ENCODE measurements at regions not wholly inside any gene's neighbourhood (a gene's known extent, or its start where the extent isn't known, plus 50 kb on each side); places are given as distances from the start of the nearest gene placed in this dataset.

GRCh38 chr18:60888071-60888624 lies 445.1 kb upstream of the CDH20 start:
- H3K27me3 ChIP-seq (ENCODE audit: control insufficient read depth, insufficient read depth, low read length), result no peaks in the 10 kb centered on the region
- H3K4me1 ChIP-seq (ENCODE audit: control insufficient read depth, insufficient read depth, low read length), result no peaks in the 10 kb centered on the region
- DNase-seq (ENCODE audit: low read depth, low spot score), result no peak
- ChIA-PET POLR2A (no interaction called here), CTCF (no interaction called here)
- H3K36me3 ChIP-seq (ENCODE audit: control insufficient read depth, insufficient read depth, low read length), result no peaks in the 10 kb centered on the region
- in situ Hi-C loops (cut with HindIII; ENCODE audit: low pct_unique_long_range_greater_than_20kb, low sequenced_read_pairs) (no loop called here), intact Hi-C loops (cut with micrococcal nuclease; ENCODE audit: unreplicated experiment) (no loop called here)
- BruUV-seq (replicated peaks), result no TSS peak
- ATAC-seq, result no peak
- TF ChIP-seq TCF7L2 (IDR thresholded peaks at IDR 0.05; ENCODE audit: low read depth, low read length) (no peak), POLR2AphosphoS5 (IDR thresholded peaks at IDR 0.05; ENCODE audit: low read depth, low read length) (no peak), CTCF (IDR thresholded peaks at IDR 0.05) (no peak), SIN3A (IDR thresholded peaks at IDR 0.05; ENCODE audit: borderline replicate concordance, insufficient read depth, low read depth, low read length) (no peak)
- TF ChIP-seq, protein P1, sequence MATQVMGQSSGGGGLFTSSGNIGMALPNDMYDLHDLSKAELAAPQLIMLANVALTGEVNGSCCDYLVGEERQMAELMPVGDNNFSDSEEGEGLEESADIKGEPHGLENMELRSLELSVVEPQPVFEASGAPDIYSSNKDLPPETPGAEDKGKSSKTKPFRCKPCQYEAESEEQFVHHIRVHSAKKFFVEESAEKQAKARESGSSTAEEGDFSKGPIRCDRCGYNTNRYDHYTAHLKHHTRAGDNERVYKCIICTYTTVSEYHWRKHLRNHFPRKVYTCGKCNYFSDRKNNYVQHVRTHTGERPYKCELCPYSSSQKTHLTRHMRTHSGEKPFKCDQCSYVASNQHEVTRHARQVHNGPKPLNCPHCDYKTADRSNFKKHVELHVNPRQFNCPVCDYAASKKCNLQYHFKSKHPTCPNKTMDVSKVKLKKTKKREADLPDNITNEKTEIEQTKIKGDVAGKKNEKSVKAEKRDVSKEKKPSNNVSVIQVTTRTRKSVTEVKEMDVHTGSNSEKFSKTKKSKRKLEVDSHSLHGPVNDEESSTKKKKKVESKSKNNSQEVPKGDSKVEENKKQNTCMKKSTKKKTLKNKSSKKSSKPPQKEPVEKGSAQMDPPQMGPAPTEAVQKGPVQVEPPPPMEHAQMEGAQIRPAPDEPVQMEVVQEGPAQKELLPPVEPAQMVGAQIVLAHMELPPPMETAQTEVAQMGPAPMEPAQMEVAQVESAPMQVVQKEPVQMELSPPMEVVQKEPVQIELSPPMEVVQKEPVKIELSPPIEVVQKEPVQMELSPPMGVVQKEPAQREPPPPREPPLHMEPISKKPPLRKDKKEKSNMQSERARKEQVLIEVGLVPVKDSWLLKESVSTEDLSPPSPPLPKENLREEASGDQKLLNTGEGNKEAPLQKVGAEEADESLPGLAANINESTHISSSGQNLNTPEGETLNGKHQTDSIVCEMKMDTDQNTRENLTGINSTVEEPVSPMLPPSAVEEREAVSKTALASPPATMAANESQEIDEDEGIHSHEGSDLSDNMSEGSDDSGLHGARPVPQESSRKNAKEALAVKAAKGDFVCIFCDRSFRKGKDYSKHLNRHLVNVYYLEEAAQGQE (IDR thresholded peaks at IDR 0.05; ENCODE audit: insufficient read depth in 1 of 2, low read depth in 2 of 2, low read length in 1 of 2), result no peak
- no peak overlapping the region for H3K4me3 ChIP-seq (ENCODE audit: low read depth in 2 of 2, low read length in 2 of 2)
- H3K27ac ChIP-seq (ENCODE audit: low read length), result no peak overlapping the region
- H3K9me3 ChIP-seq (ENCODE audit: control insufficient read depth, insufficient read depth, low read depth, low read length), result no peaks in the 10 kb centered on the region

DNA sequence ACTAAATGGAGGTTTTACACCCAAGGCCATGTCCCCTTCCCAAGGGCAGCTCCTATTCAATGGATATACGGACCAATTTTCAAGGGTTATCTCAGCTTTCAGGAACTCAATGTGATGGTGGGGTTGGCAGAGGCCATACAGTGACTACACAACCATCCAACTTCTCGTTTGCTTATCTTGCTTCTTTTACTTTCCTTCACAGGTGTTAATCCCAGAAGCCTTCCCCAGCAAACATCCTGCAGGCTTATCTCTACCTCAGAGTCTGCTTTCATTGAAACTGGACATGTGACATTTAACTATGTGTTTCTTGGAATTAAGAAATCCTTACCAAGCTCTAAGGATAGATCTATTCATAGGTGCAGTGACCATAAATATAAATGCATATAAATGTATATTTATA lies 443.8 kb upstream of the CDH20 start:
- in situ Hi-C loops (cut with HindIII; ENCODE audit: low pct_unique_long_range_greater_than_20kb, low sequenced_read_pairs), result no loop called here
- CTCF ChIA-PET, result no interaction called here

More for the DNA sequence above, 443.8 kb upstream of the CDH20 start:
- POLR2A ChIA-PET, result no interaction called here
- no TSS peak for BruUV-seq (replicated peaks)
- no peak for TF ChIP-seq TCF7L2 (IDR thresholded peaks at IDR 0.05; ENCODE audit: low read depth, low read length)
- TF ChIP-seq SIN3A (IDR thresholded peaks at IDR 0.05; ENCODE audit: borderline replicate concordance, insufficient read depth, low read depth, low read length), result no peak
- no peak for TF ChIP-seq POLR2AphosphoS5 (IDR thresholded peaks at IDR 0.05; ENCODE audit: low read depth, low read length)
- TF ChIP-seq, protein P1 (IDR thresholded peaks at IDR 0.05; ENCODE audit: insufficient read depth in 1 of 2, low read depth in 2 of 2, low read length in 1 of 2), result no peak
- TF ChIP-seq CTCF (IDR thresholded peaks at IDR 0.05), result no peak
- no peaks in the 10 kb centered on the region for H3K4me1 ChIP-seq (ENCODE audit: control insufficient read depth, insufficient read depth, low read length)
- ATAC-seq (no peak), DNase-seq (ENCODE audit: low read depth, low spot score) (no peak)
- intact Hi-C loops (cut with micrococcal nuclease; ENCODE audit: unreplicated experiment), result no loop called here
- no peak overlapping the region for H3K27ac ChIP-seq (ENCODE audit: low read length)
- H3K4me3 ChIP-seq (ENCODE audit: low read depth in 2 of 2, low read length in 2 of 2), result no peak overlapping the region
- no peaks in the 10 kb centered on the region for H3K36me3 ChIP-seq (ENCODE audit: control insufficient read depth, insufficient read depth, low read length)
- H3K27me3 ChIP-seq (ENCODE audit: control insufficient read depth, insufficient read depth, low read length), result no peaks in the 10 kb centered on the region
- H3K9me3 ChIP-seq (ENCODE audit: control insufficient read depth, insufficient read depth, low read depth, low read length), result no peaks in the 10 kb centered on the region
